GM12891 (cell line): ENCODE measurements at regions not wholly inside any gene's neighbourhood (a gene's known extent, or its start where the extent isn't known, plus 50 kb on each side); places are given as distances from the start of the nearest gene placed in this dataset.

ENCODE experiments used
- POLR2A ChIP-seq: IDR thresholded peaks from 2 replicates; pipeline ENCODE4 v1.6.1; 2011; ENCODE audit warnings: low read depth, low read length, control low read depth
- POLR2AphosphoS5 ChIP-seq: IDR thresholded peaks from 2 replicates; pipeline ENCODE4 v1.6.1; 2011; ENCODE audit warnings: low read depth, low read length, control low read depth
- SPI1 ChIP-seq: IDR thresholded peaks from 2 replicates; pipeline ENCODE4 v1.6.1; 2011; ENCODE audit warnings: low read depth, low read length, control low read depth
- TAF1 ChIP-seq: IDR thresholded peaks from 2 replicates; pipeline ENCODE4 v1.6.1; 2011; ENCODE audit warnings: low read depth, low read length, control low read depth

DNA sequence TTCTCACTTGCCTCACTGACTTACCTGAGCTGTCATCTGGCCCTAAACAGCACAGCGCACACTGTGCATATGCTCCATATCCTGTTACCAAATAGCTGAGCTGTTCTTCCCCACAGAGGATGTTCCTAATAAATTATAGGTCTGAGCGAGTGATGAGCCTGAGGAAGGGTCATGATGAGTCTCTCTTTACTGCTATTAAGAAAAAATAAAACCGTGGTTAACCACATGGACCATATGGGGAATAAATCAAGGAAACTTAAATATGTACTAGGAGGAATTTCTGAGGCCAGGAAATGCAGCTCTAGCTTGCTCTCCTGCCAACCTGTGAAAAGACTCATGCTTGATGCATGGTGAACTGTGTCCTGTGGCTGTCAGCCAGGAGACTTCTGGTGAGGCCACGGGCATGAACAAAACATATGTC is 424.8 kb upstream of the DMAC1 start:
- TF ChIP-seq POLR2A = no peak
- TF ChIP-seq POLR2AphosphoS5 = no peak
- TF ChIP-seq TAF1 = no peak
- TF ChIP-seq SPI1 = no peak
